ENCODE measurements at regions not wholly inside any gene's neighbourhood (a gene's known extent, or its start where the extent isn't known, plus 50 kb on each side); places are given as distances from the start of the nearest gene placed in this dataset.

DNA sequence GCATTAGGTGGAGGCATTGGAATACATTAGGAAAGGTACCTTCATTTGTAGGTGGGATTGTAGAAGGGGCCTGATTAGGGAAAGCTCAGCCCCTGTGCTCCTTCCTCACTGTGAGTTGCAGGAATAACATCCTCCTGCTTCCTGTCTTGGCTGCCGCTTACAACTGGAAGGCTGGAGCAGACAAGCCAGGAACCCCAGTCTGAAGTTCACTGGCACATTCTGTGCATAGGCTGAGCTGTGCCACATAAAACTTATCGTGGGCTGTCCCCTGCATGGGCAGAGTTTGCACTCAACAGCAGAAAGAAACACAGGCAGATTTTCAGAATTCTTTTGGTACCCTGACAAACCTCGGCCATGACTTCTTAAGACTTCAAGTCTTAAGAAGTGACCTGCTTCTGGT is 200.1 kb downstream of the SALL1 start:
- Histone ChIP-seq H4K8ac (ENCODE audit: low read depth, low read length) (no peak overlapping the region), H3K79me2 (ENCODE audit: control insufficient read depth, insufficient read depth, low read length) (no peaks in the 10 kb centered on the region)

DNA sequence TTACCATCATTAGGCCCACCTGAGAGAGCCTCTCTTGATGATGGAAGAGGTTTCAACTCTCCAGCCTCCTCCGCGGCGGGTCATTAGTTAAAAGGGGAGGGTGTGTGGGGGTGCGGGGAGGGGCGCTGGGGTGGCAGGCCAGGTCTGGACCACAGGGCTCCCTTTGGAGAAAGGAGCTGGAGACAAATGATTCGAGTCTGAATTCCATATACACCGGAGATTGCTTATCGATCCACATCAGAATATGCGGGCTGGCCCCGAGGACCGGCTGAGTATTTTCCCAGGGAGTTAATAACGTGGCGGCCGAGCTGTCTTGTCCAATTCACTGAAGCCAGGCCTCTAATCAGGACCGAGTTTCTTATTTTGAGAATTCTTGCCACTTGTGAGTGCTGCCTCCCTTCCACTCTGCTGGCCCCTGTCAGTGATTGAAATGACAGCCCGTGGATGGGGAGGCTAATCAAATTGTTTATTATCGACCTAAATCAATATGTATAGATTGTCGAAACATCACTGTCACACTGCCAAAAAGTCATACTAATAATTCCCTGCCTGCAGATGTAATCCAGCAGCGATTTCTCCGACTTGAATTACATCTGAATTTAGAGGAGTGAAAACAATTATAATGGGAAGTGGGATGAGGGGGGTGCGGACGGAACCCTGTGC is 202.7 kb downstream of the SALL1 start:
- Histone ChIP-seq H3K4ac (ENCODE audit: low read depth, low read length) (no peak overlapping the region), H3K4me2 (ENCODE audit: low read length) (no peak overlapping the region), H3K79me1 (ENCODE audit: low read length) (no peaks in the 10 kb centered on the region), H4K8ac (ENCODE audit: low read depth, low read length) (no peak overlapping the region), H3K4me3 (ENCODE audit: low read length) (no peak overlapping the region), H3K4me1 (ENCODE audit: control insufficient read depth, low read depth, low read length) (no peaks in the 10 kb centered on the region), H3K27ac (ENCODE audit: low read depth, low read length) (no peak overlapping the region), H3K79me2 (ENCODE audit: control insufficient read depth, insufficient read depth, low read length) (no peaks in the 10 kb centered on the region), H3K36me3 (ENCODE audit: control insufficient read depth, insufficient read depth, low read length) (no peaks in the 10 kb centered on the region), H4K5ac (ENCODE audit: low read length) (no peak overlapping the region), H3K56ac (ENCODE audit: low read length) (no peak overlapping the region), H3K18ac (ENCODE audit: low read length) (no peak overlapping the region), H2AK5ac (ENCODE audit: low read length) (no peak overlapping the region), H3K27me3 (ENCODE audit: insufficient read depth, low read length, poor library complexity) (no peaks in the 10 kb centered on the region), H3K9ac (ENCODE audit: low read length) (no peak overlapping the region), H2BK120ac (ENCODE audit: low read depth, low read length) (no peak overlapping the region), H2BK5ac (ENCODE audit: low read length) (no peak overlapping the region), H3K23ac (ENCODE audit: low read length) (no peak overlapping the region), H2BK15ac (replicated peaks; ENCODE audit: low read depth) (no peak overlapping the region)
- no peak for DNase-seq
- WGBS (ENCODE audit: extremely low coverage, insufficient coverage, low lambda C conversion rate) = no CpG with 5 or more reads among the region's 22 CpGs

More for the DNA sequence above, 200.1 kb downstream of the SALL1 start:
- H3K4ac ChIP-seq (ENCODE audit: low read depth, low read length) = no peak overlapping the region
- no peak overlapping the region for H2BK15ac ChIP-seq (replicated peaks; ENCODE audit: low read depth)
- no CpG with 5 or more reads among the region's 3 CpGs for WGBS (ENCODE audit: extremely low coverage, insufficient coverage, low lambda C conversion rate)
- H2BK120ac ChIP-seq (ENCODE audit: low read depth, low read length) = no peak overlapping the region
- H2BK5ac ChIP-seq (ENCODE audit: low read length) = no peak overlapping the region
- no peak overlapping the region for H3K23ac ChIP-seq (ENCODE audit: low read length)
- H3K4me1 ChIP-seq (ENCODE audit: control insufficient read depth, low read depth, low read length) = no peaks in the 10 kb centered on the region
- no peaks in the 10 kb centered on the region for H3K27me3 ChIP-seq (ENCODE audit: insufficient read depth, low read length, poor library complexity)
- no peak overlapping the region for H3K4me3 ChIP-seq (ENCODE audit: low read length)
- H3K9ac ChIP-seq (ENCODE audit: low read length) = no peak overlapping the region
- H3K79me1 ChIP-seq (ENCODE audit: low read length) = no peaks in the 10 kb centered on the region
- H3K36me3 ChIP-seq (ENCODE audit: control insufficient read depth, insufficient read depth, low read length) = no peaks in the 10 kb centered on the region
- DNase-seq = no peak
- H4K5ac ChIP-seq (ENCODE audit: low read length) = no peak overlapping the region
- no peak overlapping the region for H3K18ac ChIP-seq (ENCODE audit: low read length)
- no peak overlapping the region for H3K56ac ChIP-seq (ENCODE audit: low read length)
- H2AK5ac ChIP-seq (ENCODE audit: low read length) = no peak overlapping the region
- H3K4me2 ChIP-seq (ENCODE audit: low read length) = no peak overlapping the region
- no peak overlapping the region for H3K27ac ChIP-seq (ENCODE audit: low read depth, low read length)

DNA sequence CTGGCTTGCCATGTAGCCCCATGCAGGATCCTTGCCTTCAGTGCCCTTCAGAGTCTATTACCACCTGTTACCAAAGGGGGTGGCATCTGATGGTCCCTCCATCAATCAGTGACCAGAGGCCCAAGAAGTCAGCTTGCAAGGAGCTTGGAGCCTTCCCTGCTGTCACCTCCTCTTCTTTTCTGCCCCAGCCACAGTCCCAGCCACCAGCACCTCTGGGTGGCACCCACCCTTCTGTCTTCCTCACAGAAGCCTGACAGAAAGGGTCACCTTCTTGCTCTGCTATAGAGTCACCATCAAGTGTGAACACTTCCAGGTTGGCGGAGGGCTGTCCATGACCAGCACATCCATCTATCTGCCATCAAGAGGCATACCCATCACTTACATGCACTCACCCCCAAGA is 203.2 kb downstream of the SALL1 start:
- no CpG with 5 or more reads among the region's 1 CpG for WGBS (ENCODE audit: extremely low coverage, insufficient coverage, low lambda C conversion rate)
- no peak overlapping the region for H3K18ac ChIP-seq (ENCODE audit: low read length)
- H3K79me1 ChIP-seq (ENCODE audit: low read length) = no peaks in the 10 kb centered on the region
- no peak overlapping the region for H2BK15ac ChIP-seq (replicated peaks; ENCODE audit: low read depth)
- no peak overlapping the region for H2BK120ac ChIP-seq (ENCODE audit: low read depth, low read length)
- H3K56ac ChIP-seq (ENCODE audit: low read length) = no peak overlapping the region
- H4K5ac ChIP-seq (ENCODE audit: low read length) = no peak overlapping the region
- no peak overlapping the region for H3K4me2 ChIP-seq (ENCODE audit: low read length)
- no peak overlapping the region for H3K4me3 ChIP-seq (ENCODE audit: low read length)
- no peaks in the 10 kb centered on the region for H3K4me1 ChIP-seq (ENCODE audit: control insufficient read depth, low read depth, low read length)
- no peak overlapping the region for H3K27ac ChIP-seq (ENCODE audit: low read depth, low read length)
- H2AK5ac ChIP-seq (ENCODE audit: low read length) = no peak overlapping the region
- H4K8ac ChIP-seq (ENCODE audit: low read depth, low read length) = no peak overlapping the region
- H3K9ac ChIP-seq (ENCODE audit: low read length) = no peak overlapping the region
- no peaks in the 10 kb centered on the region for H3K36me3 ChIP-seq (ENCODE audit: control insufficient read depth, insufficient read depth, low read length)
- H3K27me3 ChIP-seq (ENCODE audit: insufficient read depth, low read length, poor library complexity) = no peaks in the 10 kb centered on the region
- H3K79me2 ChIP-seq (ENCODE audit: control insufficient read depth, insufficient read depth, low read length) = no peaks in the 10 kb centered on the region
- no peak overlapping the region for H2BK5ac ChIP-seq (ENCODE audit: low read length)
- H3K4ac ChIP-seq (ENCODE audit: low read depth, low read length) = no peak overlapping the region
- H3K23ac ChIP-seq (ENCODE audit: low read length) = no peak overlapping the region
- no peak for DNase-seq

DNA sequence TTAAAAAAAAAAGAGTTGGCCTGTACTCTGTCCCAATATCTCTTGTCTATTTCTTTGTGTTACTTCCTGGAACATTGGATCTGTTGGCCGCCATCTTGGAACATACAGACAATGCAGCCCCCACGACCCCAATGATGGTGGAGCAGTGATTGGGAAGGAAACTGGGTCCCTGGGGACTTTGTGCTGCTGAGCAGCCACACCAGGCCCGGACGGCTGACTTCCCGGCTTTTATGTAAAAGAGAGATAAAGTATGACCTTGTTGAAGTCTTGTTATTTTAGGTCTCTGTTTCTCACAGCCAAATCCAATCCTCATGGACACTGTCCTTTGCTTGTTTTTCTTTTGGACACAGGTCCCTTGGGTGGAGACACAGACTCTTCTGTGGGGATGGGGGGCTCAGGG is 204.5 kb downstream of the SALL1 start:
- no CpG with 5 or more reads among the region's 5 CpGs for WGBS (ENCODE audit: extremely low coverage, insufficient coverage, low lambda C conversion rate)
- no peaks in the 10 kb centered on the region for H3K79me2 ChIP-seq (ENCODE audit: control insufficient read depth, insufficient read depth, low read length)
- H3K4me1 ChIP-seq (ENCODE audit: control insufficient read depth, low read depth, low read length) = no peaks in the 10 kb centered on the region
- H3K4me2 ChIP-seq (ENCODE audit: low read length) = no peak overlapping the region
- H3K56ac ChIP-seq (ENCODE audit: low read length) = no peak overlapping the region
- H3K36me3 ChIP-seq (ENCODE audit: control insufficient read depth, insufficient read depth, low read length) = no peaks in the 10 kb centered on the region
- H3K18ac ChIP-seq (ENCODE audit: low read length) = no peak overlapping the region
- H3K4me3 ChIP-seq (ENCODE audit: low read length) = no peak overlapping the region
- no peak overlapping the region for H4K8ac ChIP-seq (ENCODE audit: low read depth, low read length)
- H4K5ac ChIP-seq (ENCODE audit: low read length) = no peak overlapping the region
- H2BK120ac ChIP-seq (ENCODE audit: low read depth, low read length) = no peak overlapping the region
- H2BK15ac ChIP-seq (replicated peaks; ENCODE audit: low read depth) = no peak overlapping the region
- H3K4ac ChIP-seq (ENCODE audit: low read depth, low read length) = no peak overlapping the region
- no peak overlapping the region for H3K23ac ChIP-seq (ENCODE audit: low read length)
- H3K9ac ChIP-seq (ENCODE audit: low read length) = no peak overlapping the region
- no peaks in the 10 kb centered on the region for H3K27me3 ChIP-seq (ENCODE audit: insufficient read depth, low read length, poor library complexity)
- no peak overlapping the region for H2BK5ac ChIP-seq (ENCODE audit: low read length)
- no peak overlapping the region for H2AK5ac ChIP-seq (ENCODE audit: low read length)
- no peak for DNase-seq
- H3K27ac ChIP-seq (ENCODE audit: low read depth, low read length) = no peak overlapping the region
- H3K79me1 ChIP-seq (ENCODE audit: low read length) = no peaks in the 10 kb centered on the region

DNA sequence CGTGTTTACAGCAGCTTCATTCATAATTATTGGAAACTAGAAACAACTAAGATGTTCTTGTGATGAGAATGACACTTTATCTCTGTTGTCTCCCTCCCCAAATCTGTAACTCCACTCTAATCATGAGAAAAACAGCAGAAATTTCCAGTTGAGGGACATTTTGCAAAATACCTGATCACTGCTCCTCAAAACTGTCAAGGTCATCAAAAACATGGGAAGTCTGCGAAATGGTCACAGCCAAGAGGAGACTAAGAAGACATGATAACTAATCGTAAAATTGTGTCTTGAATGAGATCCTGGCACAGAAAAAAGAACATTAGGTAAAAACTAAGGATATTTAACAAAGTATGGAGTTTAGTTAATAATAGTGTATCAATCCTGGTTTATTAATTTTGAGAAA is 204.2 kb downstream of the CYLD start:
- Histone ChIP-seq H3K56ac (ENCODE audit: low read length) (no peak overlapping the region), H2AK5ac (ENCODE audit: low read length) (no peak overlapping the region), H2BK5ac (ENCODE audit: low read length) (no peak overlapping the region), H3K23ac (ENCODE audit: low read length) (no peak overlapping the region), H3K27me3 (ENCODE audit: insufficient read depth, low read length, poor library complexity) (no peaks in the 10 kb centered on the region), H3K36me3 (ENCODE audit: control insufficient read depth, insufficient read depth, low read length) (no peaks in the 10 kb centered on the region), H3K4me2 (ENCODE audit: low read length) (no peak overlapping the region), H2BK15ac (replicated peaks; ENCODE audit: low read depth) (no peak overlapping the region), H4K8ac (ENCODE audit: low read depth, low read length) (no peak overlapping the region), H4K5ac (ENCODE audit: low read length) (no peak overlapping the region), H3K9ac (ENCODE audit: low read length) (no peak overlapping the region), H2BK120ac (ENCODE audit: low read depth, low read length) (no peak overlapping the region), H3K79me1 (ENCODE audit: low read length) (no peaks in the 10 kb centered on the region), H3K27ac (ENCODE audit: low read depth, low read length) (no peak overlapping the region), H3K4me1 (ENCODE audit: control insufficient read depth, low read depth, low read length) (no peaks in the 10 kb centered on the region), H3K4me3 (ENCODE audit: low read length) (no peak overlapping the region), H3K4ac (ENCODE audit: low read depth, low read length) (no peak overlapping the region), H3K79me2 (ENCODE audit: control insufficient read depth, insufficient read depth, low read length) (no peaks in the 10 kb centered on the region), H3K18ac (ENCODE audit: low read length) (no peak overlapping the region)
- DNase-seq = no peak
- no CpG with 5 or more reads among the region's 3 CpGs for WGBS (ENCODE audit: extremely low coverage, insufficient coverage, low lambda C conversion rate)

DNA sequence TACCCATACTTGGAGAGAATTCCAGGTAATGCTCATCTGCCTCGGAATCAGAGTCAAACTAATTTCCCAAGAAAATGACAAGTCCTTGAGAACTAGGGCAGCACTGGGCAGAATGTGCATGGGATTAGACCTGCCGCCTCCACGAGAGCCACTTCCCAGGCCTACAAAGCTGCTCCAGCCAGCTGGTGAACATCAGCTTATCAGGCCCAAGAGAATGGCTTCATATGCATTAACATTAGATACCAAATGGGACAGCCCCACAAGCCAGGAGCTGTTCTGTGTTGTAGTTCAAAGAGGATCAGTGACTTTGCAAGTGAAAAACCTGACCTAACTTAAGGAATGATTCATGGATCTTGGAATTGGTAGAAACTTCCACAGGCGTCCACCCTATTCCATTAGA is 203.3 kb downstream of the CYLD start:
- Histone ChIP-seq H3K9ac (ENCODE audit: low read length) (no peak overlapping the region), H3K27me3 (ENCODE audit: insufficient read depth, low read length, poor library complexity) (no peaks in the 10 kb centered on the region), H2AK5ac (ENCODE audit: low read length) (no peak overlapping the region), H3K23ac (ENCODE audit: low read length) (no peak overlapping the region), H3K79me2 (ENCODE audit: control insufficient read depth, insufficient read depth, low read length) (no peaks in the 10 kb centered on the region), H2BK15ac (replicated peaks; ENCODE audit: low read depth) (no peak overlapping the region), H3K18ac (ENCODE audit: low read length) (no peak overlapping the region), H3K79me1 (ENCODE audit: low read length) (no peaks in the 10 kb centered on the region), H3K56ac (ENCODE audit: low read length) (no peak overlapping the region), H3K4me3 (ENCODE audit: low read length) (no peak overlapping the region), H3K4me2 (ENCODE audit: low read length) (no peak overlapping the region), H3K4me1 (ENCODE audit: control insufficient read depth, low read depth, low read length) (no peaks in the 10 kb centered on the region), H3K36me3 (ENCODE audit: control insufficient read depth, insufficient read depth, low read length) (no peaks in the 10 kb centered on the region), H2BK5ac (ENCODE audit: low read length) (no peak overlapping the region), H3K4ac (ENCODE audit: low read depth, low read length) (no peak overlapping the region), H4K8ac (ENCODE audit: low read depth, low read length) (no peak overlapping the region), H4K5ac (ENCODE audit: low read length) (no peak overlapping the region), H3K27ac (ENCODE audit: low read depth, low read length) (no peak overlapping the region), H2BK120ac (ENCODE audit: low read depth, low read length) (no peak overlapping the region)
- no CpG with 5 or more reads among the region's 4 CpGs for WGBS (ENCODE audit: extremely low coverage, insufficient coverage, low lambda C conversion rate)
- no peak for DNase-seq
